ENCODE measurements at regions not wholly inside any gene's neighbourhood (a gene's known extent, or its start where the extent isn't known, plus 50 kb on each side); places are given as distances from the start of the nearest gene placed in this dataset.
"Not testable (repeated sequence)": the region's sequence is repeated elsewhere in the genome, so short reads cannot be mapped to it uniquely, and the experiment has no call there.

DNA sequence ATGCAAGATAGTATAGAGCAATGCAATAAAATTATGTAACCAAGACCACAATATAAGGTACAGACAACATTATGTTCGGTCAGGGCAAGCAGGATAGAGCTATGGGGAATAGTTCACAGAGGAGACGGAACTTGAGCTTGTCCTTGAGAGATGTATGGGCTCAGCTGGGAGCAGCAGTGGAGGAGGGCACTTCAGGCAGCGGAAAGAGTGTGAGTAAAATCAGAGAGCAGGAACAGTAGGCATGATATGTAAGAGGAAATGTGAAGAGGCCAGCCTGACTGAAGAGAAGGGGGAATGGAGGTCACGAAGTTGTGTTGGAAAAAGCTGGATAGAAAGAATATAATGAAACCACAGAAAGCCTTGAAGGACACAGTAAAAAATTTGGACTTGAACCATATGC is 217.2 kb upstream of the NOCT start:
- no peak for DNase-seq (ENCODE audit: low spot score)

- no peak for DNase-seq (ENCODE audit: low spot score)
Observed at GRCh38 chr4:138797646-138798045, 217.9 kb upstream of the NOCT start.

- DNase-seq (ENCODE audit: low spot score): no peak
Observed at GRCh38 chr4:138796761-138797160, 218.8 kb upstream of the NOCT start.

DNA sequence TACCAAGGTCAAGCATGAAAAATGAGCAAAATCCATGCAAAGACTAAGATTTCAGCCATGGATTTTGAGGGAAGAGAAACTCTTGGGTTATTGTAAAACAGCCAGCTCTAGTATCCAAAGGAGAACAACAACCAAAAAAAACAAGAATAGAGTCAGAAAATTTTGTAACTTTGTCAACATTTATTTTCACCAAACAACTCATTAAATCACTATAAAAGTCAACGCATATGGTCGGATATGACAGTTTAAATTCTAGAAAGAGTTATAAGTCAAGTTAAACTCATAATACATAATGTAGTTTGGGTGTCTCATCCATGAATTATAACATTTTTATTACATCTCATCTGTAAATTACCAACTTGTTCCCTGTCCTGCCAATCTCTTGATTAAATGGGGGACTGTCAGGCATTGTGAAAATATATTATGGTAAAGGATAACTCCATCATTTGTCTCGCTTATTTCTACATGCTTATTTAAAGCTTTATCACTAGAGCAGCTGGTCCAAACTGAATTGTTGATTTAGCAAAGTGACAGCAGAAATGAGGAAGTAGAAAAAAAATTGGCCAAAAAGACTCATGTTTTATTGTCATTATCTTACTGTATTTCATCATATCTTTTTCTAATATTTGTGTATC is 224.8 kb upstream of the NOCT start:
- DNase-seq (ENCODE audit: low spot score): no peak

DNA sequence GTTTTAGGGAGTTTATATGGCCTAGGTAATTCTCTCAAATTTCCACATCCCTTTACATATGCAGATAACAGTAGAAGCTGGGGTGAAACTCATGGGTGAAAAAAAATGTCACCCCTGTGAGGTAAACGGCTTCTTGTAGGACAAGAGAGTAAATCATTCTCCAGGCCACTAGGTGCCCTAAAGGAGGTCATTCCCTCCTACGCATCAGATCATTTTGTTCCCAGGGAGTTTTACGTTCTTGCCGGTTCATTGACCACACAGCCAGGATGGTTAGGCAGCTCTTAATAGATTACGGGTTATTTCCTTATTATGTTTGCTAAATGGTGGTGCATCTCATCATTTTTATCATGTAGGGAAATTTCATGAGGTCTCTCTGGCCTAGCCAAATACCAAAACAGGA is 225.8 kb upstream of the NOCT start:
- no peak for DNase-seq (ENCODE audit: low spot score)

- DNase-seq (ENCODE audit: low spot score): no peak
Observed at GRCh38 chr4:138788857-138789256, 226.7 kb upstream of the NOCT start.

- no peak for DNase-seq (ENCODE audit: low spot score)
Observed at GRCh38 chr4:138788267-138788790, 227.3 kb upstream of the NOCT start.

- DNase-seq (ENCODE audit: low spot score): not testable (repeated sequence)
Observed at GRCh38 chr4:138779761-138780160, 235.8 kb upstream of the NOCT start.

DNA sequence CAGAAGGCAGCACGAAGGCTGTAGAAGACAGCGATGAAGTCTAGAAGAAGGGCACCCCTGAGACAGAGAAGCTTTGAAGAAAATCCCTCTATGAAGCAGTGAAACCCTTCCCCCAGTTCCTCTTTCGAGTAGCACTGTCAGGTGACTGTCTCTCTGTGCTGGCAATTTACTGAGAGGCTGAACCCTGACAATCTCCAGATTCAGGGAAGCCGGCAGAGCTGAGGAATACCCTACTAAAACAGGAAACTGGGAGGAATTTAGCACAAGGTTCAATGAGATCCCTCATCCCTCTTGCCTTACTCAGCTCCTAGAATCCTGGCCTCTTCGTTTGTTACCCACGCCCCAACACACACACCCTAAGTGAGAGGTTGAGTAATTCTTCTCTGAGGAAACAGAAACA is 239.7 kb upstream of the NOCT start:
- no peak for DNase-seq (ENCODE audit: low spot score)

- no peak for DNase-seq (ENCODE audit: low spot score)
Observed at GRCh38 chr4:138775489-138775888, 240.1 kb upstream of the NOCT start.

DNA sequence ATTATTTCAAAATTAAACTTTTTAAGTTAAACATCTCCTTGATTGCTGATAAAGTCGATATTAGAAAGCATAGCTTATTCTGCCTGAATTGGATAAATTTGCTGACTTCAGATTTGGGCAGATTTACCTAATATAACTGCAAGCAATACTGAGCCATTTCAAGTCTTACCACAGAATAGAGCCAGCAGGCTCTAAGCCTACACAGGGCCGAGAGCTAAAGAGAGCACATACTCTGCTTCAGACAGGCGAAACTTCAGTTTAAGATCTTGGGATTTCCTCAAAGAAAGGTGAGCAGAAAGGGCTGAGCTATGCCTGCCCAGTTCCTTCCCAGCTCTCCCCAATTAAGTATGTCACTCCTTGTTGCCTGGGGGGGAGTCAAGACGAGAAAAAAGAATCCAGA is 240.6 kb upstream of the NOCT start:
- DNase-seq (ENCODE audit: low spot score): no peak

GRCh38 chr4:138774125-138774524 is 241.5 kb upstream of the NOCT start:
- not testable (repeated sequence) for DNase-seq (ENCODE audit: low spot score)

GRCh38 chr4:138773321-138773720 is 242.3 kb upstream of the NOCT start:
- DNase-seq (ENCODE audit: low spot score): no peak

DNA sequence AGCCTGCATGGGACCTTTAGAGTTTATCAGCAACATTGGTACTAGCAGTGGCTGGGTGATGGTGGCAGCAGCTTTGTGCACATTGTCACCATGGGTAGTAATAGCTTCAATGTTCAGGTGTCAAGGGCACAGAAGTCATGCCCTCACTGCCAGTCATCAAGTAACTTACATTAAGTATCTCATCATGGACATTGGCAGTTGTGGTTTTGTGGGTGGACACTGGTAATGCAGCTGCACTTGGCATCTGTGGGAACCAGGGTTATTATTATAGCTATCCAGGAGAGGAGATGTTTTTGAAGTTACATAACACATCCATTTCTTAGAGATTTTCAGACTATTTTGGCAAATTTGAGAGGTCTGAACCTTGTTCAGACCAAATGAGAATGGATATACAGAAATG is 243.2 kb upstream of the NOCT start:
- DNase-seq (ENCODE audit: low spot score): no peak

GRCh38 chr4:138770818-138771217 is 244.8 kb upstream of the NOCT start:
- no peak for DNase-seq (ENCODE audit: low spot score)

GRCh38 chr4:138766332-138766731 is 249.2 kb upstream of the NOCT start:
- no peak for DNase-seq (ENCODE audit: low spot score)

DNA sequence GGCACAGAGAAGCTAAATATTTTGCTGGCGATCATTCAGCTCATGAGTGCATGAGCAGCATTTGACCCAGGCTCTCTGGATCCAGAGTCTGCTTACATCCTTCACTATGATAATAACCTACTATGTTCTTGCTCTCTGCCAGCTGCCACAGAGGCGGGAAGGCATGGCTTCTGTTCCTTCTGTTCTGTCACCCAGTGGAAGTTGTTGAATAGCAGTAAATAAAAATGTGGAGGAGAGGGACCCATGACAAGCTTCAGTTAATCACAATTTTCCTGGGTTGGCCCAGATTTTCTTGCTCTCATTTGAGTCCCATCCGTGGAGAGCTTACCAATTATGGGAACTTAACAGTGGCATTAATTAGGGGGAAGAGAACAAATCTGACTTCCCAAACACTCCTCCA is 250.1 kb upstream of the NOCT start:
- DNase-seq (ENCODE audit: low spot score): no peak

- peak; percentile 32 for DNase-seq (ENCODE audit: low spot score)
Observed at GRCh38 chr4:138761638-138762220, 253.9 kb upstream of the NOCT start.

DNA sequence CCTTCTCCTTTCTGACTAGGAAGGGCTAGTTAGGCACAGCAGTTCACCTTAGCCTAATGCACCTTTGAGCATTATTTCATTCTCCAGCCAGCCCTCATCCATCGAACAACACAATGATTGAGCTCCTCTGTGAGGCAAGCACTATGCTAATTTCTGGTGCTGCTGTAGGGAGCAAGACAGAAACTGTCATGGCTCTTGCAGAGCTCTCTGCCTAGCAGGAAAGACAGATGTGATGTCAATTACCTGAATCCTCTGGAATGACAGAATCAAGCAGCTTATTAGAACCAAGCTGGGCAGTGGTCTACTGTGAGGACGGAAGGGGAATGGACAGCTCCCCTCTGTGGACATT is 256.1 kb upstream of the NOCT start:
- no peak for DNase-seq (ENCODE audit: low spot score)

DNA sequence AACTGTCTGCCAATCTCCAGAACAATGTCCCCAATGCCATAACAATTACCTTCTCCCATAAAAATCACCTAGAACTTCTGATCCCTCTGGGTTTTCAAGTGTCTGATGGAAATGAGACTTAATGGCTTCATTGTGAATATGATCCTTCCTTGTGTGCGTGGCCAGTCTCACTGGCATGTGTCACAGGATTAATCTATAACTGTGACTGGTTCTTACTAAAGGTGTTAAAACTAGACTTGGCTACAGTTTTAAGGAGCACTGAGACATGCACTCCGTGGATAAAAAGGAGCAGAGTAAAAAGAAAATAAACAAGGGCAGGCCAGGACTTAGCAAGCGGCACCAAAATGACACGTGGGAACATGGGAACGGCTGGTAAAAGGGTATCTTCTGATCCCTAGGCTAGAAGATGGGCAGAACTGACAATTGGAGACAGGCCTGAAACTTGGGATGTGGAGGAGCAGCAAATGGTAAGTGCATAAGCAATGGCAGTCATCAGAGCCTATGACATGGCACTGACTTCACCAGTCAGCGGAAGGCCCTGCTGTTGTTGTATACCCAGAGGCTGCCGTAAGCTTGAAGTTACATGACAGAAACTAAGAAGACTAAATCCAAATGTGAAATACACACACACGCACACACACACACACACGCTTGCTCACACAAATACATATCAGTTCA is 256.6 kb upstream of the NOCT start:
- no peak for DNase-seq (ENCODE audit: low spot score)

GRCh38 chr4:138758196-138758595 is 257.4 kb upstream of the NOCT start:
- DNase-seq (ENCODE audit: low spot score): no peak

- DNase-seq (ENCODE audit: low spot score): peak; percentile 10
Observed at GRCh38 chr4:138757432-138757831, 258.1 kb upstream of the NOCT start.

DNA sequence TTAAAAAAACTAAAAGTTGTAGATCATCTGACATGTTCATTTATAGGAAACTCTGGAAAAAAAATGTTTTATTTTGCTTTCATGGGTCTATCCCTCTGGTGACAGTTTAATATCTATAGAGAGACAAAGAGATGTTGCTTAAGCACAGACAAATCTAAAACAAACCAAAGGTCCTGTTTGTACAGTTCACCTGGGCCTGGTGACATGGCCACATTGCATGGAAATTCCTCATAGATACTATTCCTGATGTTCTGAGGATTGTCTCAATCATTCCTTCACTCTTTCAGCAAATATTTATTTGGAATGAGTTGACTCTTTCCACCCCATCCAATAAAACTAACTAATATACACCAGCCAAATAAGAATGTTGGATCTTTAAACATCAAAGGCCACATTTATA is 259.1 kb upstream of the NOCT start:
- no peak for DNase-seq (ENCODE audit: low spot score)

DNA sequence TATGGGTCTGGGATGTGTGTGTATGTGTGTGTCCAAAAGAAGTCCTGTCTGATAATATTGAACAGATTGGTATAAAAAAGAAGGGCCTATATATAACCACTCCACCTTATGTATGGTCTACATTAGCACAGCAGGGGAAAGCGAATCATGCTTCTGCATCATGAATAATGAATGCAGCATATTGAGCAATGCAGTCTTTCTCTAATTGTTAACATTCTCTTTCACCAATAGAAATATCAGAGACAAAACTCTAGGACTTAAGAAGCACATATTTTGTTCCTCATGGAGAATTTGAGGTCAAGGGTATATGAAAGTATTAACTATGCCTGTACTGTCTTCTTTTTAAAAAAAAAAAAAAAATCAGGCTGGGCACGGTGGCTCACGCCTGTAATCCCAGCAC is 264.3 kb upstream of the NOCT start:
- DNase-seq (ENCODE audit: low spot score): peak; percentile 25
